IPS-18c (cell line): ENCODE measurements at regions not wholly inside any gene's neighbourhood (a gene's known extent, or its start where the extent isn't known, plus 50 kb on each side); places are given as distances from the start of the nearest gene placed in this dataset.
"Not testable (repeated sequence)": the region's sequence is repeated elsewhere in the genome, so short reads cannot be mapped to it uniquely, and the experiment has no call there.

Source experiments
- H3K4me3 ChIP-seq: 2 replicates; pipeline ENCODE4 v1.7.0; 2013; ENCODE audit warnings: low read depth, mild to moderate bottlenecking, low read length, moderate library complexity; ENCODE audit not compliant: insufficient read depth
- H3K9me3 ChIP-seq: one replicate; pipeline ENCODE4 v1.6.1; 2013; ENCODE audit warnings: mild to moderate bottlenecking, low read length, moderate library complexity; ENCODE audit not compliant: control insufficient read depth, insufficient read depth

GRCh38 chr11:11220786-11221185 lies 132.3 kb downstream of the CSNK2A3 start:
- Histone ChIP-seq H3K9me3 (no peaks in the 10 kb centered on the region), H3K4me3 (no peak overlapping the region)

GRCh38 chr11:11218629-11218986 lies 134.4 kb downstream of the CSNK2A3 start:
- Histone ChIP-seq H3K9me3 (no peaks in the 10 kb centered on the region), H3K4me3 (no peak overlapping the region)

DNA sequence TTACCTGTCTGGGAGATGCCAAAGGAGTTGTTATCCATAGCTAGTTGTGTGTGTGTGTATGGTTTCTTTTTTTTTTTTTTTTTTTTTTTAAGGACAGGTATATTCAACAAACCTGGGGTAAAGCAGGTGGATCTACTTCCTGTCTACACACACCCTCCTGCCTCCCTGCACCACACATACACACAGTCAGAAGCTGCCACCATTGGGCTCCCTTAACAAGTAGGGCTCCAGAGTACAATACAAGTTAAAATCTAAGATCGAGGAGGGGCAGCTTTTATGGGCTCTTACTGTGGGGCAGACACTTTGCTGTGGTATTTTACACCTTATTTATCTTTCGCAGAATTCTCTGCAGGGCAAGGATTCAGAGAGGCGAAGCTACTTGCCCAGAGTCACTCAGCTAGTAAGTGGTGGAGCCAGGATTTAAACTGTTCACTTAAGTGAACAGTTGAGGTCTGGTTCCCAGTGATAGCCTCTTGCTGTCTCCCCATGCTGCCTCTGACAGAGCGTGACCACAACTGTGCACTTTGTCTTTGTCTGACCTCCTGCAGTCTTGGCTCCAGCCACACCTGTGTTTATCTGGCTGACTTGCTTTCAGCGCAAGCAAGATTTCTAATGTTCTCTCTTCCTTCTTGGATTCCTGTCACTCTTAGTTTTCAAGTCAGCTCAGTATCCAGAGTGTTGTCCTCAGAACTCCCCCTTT lies 135.0 kb downstream of the CSNK2A3 start:
- Histone ChIP-seq H3K4me3 (no peak overlapping the region), H3K9me3 (no peaks in the 10 kb centered on the region)

GRCh38 chr11:11217289-11217928 lies 135.6 kb downstream of the CSNK2A3 start:
- H3K4me3 ChIP-seq = no peak overlapping the region
- H3K9me3 ChIP-seq = no peaks in the 10 kb centered on the region

DNA sequence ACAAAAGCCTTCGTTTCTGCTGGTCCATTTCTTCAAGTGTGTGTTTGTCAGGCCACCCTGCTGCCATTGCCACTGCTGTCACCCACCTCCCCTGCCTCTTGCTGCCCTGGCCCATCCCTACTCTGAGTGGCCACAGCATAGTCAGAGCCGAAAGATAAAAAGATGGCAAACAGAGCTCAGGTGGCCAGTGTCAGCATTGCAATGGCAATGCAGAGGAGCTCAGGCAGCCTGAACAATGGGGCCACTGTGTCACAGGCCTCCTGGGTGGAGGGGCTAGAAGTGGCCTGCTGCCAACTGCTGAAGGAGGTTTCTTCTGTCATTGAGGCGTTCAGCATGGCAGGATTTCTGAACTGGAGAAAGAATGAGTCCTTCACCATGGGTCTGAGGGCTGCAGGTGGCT lies 137.1 kb downstream of the CSNK2A3 start:
- Histone ChIP-seq H3K4me3 (no peak overlapping the region), H3K9me3 (no peaks in the 10 kb centered on the region)

- no peaks in the 10 kb centered on the region for H3K9me3 ChIP-seq
- H3K4me3 ChIP-seq = no peak overlapping the region
Measured at GRCh38 chr11:11215058-11215815, 137.8 kb downstream of the CSNK2A3 start.

DNA sequence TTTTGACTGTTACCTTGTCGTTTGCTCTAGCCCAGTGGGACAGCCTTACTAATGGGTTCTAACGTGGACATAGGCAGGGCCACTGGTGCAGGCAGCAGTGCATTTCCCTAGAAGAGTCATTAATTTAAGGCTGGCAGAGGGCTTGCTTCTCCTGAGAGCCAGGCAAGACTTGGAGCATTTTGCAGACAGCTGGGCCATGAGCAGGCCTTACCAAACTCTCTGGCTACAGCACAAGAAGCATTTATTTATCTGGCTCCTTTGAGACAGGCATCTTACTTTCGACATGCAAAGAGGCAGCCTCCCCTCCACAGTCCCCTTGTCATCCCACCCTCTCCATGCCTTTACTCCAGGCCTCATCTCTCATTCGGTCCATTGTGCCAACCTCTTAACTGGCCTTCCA lies 139.9 kb downstream of the CSNK2A3 start:
- H3K4me3 ChIP-seq = no peak overlapping the region
- no peaks in the 10 kb centered on the region for H3K9me3 ChIP-seq

DNA sequence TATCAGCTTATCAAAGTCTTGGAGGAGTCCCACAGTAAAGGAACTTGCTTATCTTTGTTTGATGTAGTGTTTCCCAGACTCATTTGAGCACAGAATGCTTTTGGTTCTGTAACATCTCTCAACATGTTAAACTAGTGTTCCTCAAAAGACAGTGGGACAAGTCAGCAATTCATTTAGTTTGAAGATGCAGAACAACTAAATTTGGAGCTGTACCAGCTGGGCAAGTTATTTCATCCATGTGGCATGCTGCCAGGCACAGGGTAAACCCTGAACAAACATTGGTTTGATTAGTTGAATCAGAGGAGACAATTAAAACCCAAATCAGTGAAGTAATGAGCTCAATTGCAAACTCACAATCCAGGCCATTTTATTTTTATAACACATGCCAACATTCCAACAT lies 141.2 kb downstream of the CSNK2A3 start:
- no peak overlapping the region for H3K4me3 ChIP-seq
- no peaks in the 10 kb centered on the region for H3K9me3 ChIP-seq

- Histone ChIP-seq H3K9me3 (no peaks in the 10 kb centered on the region), H3K4me3 (no peak overlapping the region)
Measured at GRCh38 chr11:11211186-11211585, 141.9 kb downstream of the CSNK2A3 start.

DNA sequence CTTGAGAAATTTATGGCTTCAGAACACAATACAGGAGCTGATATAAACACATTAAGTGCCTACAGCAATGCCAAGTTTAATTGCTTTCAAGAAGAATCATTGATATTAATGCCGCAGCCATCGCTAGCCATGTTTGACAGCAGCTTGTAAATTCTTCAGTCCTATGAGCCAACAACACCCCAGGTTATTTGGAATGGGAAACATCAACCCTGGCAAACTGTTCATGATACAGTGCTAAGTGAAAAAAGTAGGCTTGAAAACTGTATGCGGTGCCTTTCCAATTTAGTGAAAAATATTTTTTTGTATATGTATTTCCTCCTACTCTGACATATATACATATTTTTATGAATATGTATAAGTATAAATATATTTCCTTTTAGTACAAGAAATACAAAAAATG lies 142.6 kb downstream of the CSNK2A3 start:
- Histone ChIP-seq H3K4me3 (no peak overlapping the region), H3K9me3 (no peaks in the 10 kb centered on the region)

GRCh38 chr11:11209967-11210366 lies 143.1 kb downstream of the CSNK2A3 start:
- no peak overlapping the region for H3K4me3 ChIP-seq
- no peaks in the 10 kb centered on the region for H3K9me3 ChIP-seq

DNA sequence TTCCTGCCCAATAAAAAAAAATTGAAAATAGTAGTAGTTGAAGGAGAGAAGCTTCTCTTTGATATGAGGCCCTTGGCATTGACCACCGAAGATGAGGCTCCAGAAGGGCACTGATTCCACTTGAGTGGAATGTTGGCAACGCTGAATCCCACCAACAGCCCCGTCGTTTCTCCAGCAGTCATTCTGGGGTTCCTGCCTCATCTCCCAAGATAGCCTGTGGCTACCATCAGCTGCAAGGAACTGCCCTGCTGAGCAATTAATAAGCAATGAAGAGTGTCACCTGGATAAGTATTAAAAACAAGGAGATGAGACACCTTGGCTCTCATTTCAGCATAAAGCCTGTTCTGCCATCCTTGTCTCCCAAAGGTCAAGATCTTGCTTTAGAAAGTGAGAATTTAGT lies 144.1 kb downstream of the CSNK2A3 start:
- H3K9me3 ChIP-seq = no peaks in the 10 kb centered on the region

GRCh38 chr11:11207428-11207827 lies 145.6 kb downstream of the CSNK2A3 start:
- no peak overlapping the region for H3K4me3 ChIP-seq

More for the DNA sequence above, 144.1 kb downstream of the CSNK2A3 start:
- no peak overlapping the region for H3K4me3 ChIP-seq

DNA sequence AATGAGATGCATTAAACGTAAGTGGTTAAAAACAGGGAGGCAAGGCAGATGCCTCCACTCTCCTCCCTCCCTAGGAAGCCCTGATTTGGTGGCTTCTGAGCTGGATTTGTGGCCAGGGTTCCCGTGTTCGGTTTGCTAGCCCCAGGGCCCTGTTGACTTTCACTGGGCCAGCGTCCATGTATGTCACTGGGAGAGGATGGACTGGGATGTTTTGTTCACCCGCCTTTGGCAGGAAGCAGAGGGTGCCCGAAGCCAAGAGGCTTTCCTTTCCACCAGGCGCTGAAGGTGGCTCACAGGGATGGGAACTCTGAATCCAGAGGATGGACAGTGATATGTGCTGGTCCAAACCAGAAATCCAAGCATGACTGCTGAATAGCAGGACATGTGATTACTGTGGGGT lies 146.6 kb downstream of the CSNK2A3 start:
- Histone ChIP-seq H3K4me3 (no peak overlapping the region), H3K9me3 (no peaks in the 10 kb centered on the region)

More at GRCh38 chr11:11207428-11207827, 145.6 kb downstream of the CSNK2A3 start:
- H3K9me3 ChIP-seq = no peaks in the 10 kb centered on the region

DNA sequence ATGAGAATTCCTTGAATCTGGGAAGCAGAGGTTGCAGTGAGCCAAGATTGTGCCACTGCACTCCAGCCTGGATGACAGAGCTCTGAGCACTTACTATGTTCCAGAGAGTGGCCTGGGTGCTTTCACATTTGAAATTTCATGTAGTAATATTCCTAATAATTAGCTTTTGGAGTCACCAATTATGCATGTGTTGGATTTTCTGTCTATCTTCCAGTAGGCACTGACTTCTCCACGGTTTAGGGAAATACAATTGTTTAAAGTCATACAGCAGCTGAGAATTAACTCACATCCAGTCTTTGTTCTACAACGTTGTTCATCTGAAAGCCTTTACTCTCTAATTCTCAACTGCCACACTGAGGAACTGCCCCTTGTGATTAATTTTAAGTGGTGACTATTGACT lies 150.2 kb downstream of the CSNK2A3 start:
- H3K9me3 ChIP-seq = no peaks in the 10 kb centered on the region
- no peak overlapping the region for H3K4me3 ChIP-seq

GRCh38 chr11:11201302-11201701 lies 151.7 kb downstream of the CSNK2A3 start:
- not testable (repeated sequence) for H3K4me3 ChIP-seq

DNA sequence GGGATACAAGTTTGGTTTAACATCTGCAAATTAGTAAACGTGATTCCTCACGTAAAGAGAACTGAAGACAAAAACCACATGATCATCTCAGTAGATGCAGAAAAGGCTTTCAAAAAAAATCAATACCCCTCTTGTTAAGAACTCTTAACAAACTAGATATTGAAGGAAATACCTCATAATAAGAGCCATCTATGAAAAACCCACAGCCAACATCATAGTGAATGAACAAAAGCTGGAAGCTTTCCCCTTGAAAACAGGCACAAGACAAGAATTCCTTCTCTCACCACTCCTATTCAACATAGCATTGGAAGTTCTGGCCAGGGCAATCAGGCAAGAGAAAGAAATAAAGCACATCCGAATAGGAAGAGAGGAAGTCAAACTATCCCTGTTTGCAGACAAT lies 160.5 kb downstream of the CSNK2A3 start:
- no peaks in the 10 kb centered on the region for H3K9me3 ChIP-seq

More at GRCh38 chr11:11201302-11201701, 151.7 kb downstream of the CSNK2A3 start:
- not testable (repeated sequence) for H3K9me3 ChIP-seq

GRCh38 chr11:11189506-11189905 lies 163.5 kb downstream of the CSNK2A3 start:
- H3K9me3 ChIP-seq = no peaks in the 10 kb centered on the region
- H3K4me3 ChIP-seq = no peak overlapping the region

More for the DNA sequence above, 160.5 kb downstream of the CSNK2A3 start:
- no peak overlapping the region for H3K4me3 ChIP-seq
